Heart left ventricle (tissue), 13 donors: ENCODE measurements at regions not wholly inside any gene's neighbourhood (a gene's known extent, or its start where the extent isn't known, plus 50 kb on each side); places are given as distances from the start of the nearest gene placed in this dataset.

Source experiments
- POLR2A ChIP-seq, 2 donors: fragments of 450-650 bp; IDR thresholded peaks; one replicate each; pipeline ENCODE4 v1.6.1; 2017; ENCODE audit warnings: antibody characterized with exemption in 2 of 2, mild to moderate bottlenecking in 2 of 2, moderate library complexity in 2 of 2
- TF ChIP-seq, protein P1 (sequence below), 12 donors: fragments of 200-600 bp; sonication (generic) in 4 of 12; IDR thresholded peaks; one replicate each; pipeline versions ENCODE4 v1.5.0 to v1.8.0; 2018 to 2022; ENCODE audit warnings: antibody characterized with exemption in 12 of 12, mild to moderate bottlenecking in 5 of 12
- donor health status: ischemic (EF 13 %, LVEDD 7.1; RV severe dilation, severe dysfunction).
- donor health status: DM: no; HTN: yes; CAD: no.
- donor health status: DM: no; HTN: no; CAD: no.
- donor health status: ischemic (EF 25% LVEDD 6.9; RV normal size, moderate dysfunction).
- donor health status: ischemic (EF 25% LVEDD 5.7; RV mildly dilated, moderate dysfunction).
- donor health status: ischemic (EF 35%, LVEDD 5.7; RV mildly dilated, moderate dysfunction).
- donor health status: nonischemic (EF 11% LVEDD 7.7; RV severe dilation, severe dysfunction).
- donor health status: DM: yes; HTN: yes; CAD: no.
- donor health status: PGD.
- donor health status: ischemic (EF 29% LVEDD 5.4; RV normal size, mild dysfunction).
- donor health status: nonischemic (EF 23%, LVEDD 6.1; RV moderate dilation, normal function).

DNA sequence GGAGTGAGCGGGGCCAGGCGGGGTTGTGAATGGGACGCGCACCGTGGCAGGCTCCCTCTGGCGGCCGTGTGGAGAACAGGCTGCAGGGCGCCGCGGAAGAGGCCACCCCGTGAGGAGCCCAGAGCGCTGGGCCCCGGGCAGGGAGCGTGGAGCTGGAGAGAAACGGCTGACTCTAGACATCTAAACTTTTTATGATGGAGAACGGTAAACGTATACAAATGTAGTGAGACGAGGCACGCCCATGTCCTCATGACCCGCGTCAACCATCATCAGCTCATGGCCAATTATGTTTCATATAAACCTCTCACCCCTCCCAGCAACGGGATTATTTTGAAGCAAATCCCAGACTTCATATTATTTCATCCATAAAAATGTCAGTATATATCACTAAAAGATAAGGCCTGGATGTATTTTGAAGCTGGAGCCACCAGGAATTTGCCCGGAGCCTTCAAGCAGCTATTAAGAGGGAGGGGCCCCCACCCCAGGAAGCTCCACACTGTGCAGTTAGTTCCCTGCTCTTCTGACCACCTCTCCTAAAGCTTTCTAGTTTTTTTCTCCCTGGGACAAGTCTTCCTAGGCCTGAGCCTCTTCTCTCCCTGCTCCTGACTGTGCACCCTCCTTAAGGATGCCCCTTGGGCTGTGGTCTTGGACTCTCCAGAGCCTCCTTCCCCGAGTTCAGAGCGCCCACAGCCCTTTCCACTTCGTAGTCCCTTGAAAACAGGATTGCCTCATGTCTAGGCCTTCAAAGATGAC is 149.5 kb downstream of the SMAD6 start:
- TF ChIP-seq, protein P1, sequence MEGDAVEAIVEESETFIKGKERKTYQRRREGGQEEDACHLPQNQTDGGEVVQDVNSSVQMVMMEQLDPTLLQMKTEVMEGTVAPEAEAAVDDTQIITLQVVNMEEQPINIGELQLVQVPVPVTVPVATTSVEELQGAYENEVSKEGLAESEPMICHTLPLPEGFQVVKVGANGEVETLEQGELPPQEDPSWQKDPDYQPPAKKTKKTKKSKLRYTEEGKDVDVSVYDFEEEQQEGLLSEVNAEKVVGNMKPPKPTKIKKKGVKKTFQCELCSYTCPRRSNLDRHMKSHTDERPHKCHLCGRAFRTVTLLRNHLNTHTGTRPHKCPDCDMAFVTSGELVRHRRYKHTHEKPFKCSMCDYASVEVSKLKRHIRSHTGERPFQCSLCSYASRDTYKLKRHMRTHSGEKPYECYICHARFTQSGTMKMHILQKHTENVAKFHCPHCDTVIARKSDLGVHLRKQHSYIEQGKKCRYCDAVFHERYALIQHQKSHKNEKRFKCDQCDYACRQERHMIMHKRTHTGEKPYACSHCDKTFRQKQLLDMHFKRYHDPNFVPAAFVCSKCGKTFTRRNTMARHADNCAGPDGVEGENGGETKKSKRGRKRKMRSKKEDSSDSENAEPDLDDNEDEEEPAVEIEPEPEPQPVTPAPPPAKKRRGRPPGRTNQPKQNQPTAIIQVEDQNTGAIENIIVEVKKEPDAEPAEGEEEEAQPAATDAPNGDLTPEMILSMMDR (IDR thresholded peaks at IDR 0.05) = peak; percentile 95 to 99 (median 98)
- TF ChIP-seq POLR2A (IDR thresholded peaks at IDR 0.05) = no peak
